GM19397 (cell line): ENCODE measurements at regions not wholly inside any gene's neighbourhood (a gene's known extent, or its start where the extent isn't known, plus 50 kb on each side); places are given as distances from the start of the nearest gene placed in this dataset.

Source experiments
- ATAC-seq: cut with Tn5 transposase; IDR thresholded peaks from one replicate; pipeline ENCODE4 v1.9.1; 2021; ENCODE audit warnings: mild to moderate bottlenecking, moderate library complexity; ENCODE audit not compliant: unreplicated experiment

DNA sequence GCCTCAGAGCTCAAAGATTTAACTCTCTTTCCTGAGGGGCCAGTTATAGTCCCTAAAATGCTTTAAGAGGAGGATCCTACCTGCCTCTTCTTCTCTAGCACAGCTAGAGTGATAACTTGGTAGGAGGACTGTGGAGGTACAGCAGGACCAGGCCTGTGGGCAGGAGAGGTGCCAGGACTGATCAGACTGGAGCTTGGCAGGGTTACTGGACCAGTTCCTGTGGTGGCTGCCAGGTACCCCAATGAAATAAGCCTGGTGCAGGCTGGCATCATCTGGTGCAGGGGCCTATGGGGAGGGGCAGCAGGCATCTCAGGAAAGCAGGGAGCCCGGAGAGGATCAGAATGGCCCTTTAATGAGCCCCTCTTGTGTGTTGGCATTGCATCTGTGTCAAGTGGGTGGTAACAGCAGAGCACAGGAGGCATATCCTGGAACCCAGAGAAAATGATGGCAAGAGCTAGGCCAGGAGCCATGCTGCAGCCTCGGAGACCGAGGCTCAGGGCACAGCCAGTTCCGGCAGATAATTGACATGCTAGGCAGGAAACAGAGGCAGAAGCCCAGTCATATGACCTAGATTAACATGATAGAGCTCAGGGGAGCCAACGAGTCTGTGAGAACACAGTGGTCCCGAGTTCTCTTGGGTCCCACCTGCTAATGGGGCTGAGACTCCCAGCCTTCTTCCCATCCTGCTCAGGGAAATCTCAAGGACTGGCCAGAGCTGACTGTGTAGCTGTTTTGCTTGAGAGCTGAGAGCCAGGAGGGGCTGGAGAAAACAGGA is 187.5 kb upstream of the ZBED5 start:
- ATAC-seq = no peak

DNA sequence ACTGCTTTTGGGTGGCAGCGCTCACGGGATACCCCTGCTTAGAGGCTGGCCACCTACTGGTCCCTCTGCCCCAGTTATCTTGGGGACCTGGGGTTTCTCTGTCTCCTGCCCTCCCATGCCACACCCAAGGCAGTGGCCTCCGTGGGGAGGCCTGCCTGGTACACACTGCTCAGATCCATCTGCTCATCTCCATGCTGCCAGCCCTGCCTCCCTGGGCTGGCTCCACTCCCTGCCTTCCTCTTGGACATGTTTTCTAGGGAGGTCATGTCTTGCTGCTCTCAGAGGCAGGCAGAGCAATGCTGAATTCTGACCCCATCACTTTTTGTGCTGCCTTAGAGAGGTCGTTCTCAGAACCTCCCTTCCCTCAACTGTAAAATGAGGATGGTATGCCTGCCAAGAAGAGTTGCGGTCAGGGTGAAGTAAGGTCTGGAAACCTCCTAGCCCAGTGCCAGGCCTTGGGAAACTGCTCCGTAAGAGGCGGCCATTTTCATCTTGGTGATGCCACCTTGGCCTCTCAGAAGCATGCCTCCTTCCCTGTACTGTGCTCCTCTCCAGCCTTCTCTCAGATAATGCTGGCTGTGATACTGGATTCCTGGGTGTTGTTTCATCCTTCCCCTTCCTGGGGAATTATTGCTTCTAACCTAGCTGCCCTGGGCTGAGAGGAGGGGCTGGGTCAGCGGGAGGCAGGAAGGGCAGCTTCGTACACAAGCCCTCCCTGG is 186.4 kb upstream of the ZBED5 start:
- ATAC-seq = no peak

DNA sequence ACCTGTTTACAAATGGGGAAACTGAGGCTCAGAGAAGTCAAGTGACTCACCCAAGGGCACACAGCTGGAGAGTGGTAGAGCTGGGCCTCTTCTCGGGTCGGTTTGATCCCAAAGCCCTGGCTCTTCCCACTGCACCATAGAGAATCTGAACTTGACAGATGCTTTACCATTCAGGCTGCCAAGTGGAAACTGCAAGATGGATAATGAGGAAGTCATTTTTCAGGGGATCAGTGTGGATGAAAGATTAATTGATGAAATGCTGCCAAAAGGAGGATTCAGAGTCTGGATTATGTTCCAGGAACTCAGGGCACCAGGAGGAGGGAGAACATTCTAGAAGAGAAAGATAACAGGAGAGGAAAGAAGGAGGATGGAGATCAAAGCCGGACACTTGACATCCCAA is 185.9 kb upstream of the ZBED5 start:
- no peak for ATAC-seq

DNA sequence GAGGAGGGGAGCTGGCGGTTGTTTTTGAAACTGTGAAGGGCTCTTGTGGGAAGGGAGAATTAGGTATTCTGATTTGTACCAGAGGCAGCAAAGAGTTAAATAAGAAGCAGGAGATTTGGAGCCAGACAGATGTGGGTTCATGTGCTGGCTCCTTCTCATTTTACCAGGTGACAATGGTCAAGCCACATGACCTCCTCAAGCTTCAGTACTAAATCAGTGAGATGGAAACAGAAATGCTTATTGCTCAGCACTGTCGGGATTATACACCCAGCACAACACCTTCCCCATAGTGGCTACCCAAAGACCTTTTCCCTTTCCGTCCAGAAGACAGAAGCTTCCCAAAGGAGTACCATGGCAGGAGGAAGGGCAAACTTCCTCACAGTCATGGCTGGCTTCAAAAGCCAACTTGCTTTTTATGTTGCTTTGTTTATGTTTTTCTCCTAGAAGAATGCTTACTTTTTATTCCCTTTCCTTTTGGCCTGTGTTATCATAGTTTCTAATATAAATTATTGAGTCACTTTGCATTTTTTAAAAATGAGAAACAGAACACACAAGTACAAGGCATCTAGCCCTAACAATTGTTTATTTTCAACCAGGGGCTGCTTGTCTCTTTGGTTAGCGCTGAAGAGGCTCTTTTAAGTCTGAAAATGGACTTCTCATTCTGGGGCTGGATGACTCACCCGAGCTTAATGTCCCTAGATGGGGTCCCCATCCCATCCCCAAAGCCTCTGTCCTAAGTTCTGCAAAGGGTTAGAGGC is 181.5 kb upstream of the ZBED5 start:
- ATAC-seq = no peak

DNA sequence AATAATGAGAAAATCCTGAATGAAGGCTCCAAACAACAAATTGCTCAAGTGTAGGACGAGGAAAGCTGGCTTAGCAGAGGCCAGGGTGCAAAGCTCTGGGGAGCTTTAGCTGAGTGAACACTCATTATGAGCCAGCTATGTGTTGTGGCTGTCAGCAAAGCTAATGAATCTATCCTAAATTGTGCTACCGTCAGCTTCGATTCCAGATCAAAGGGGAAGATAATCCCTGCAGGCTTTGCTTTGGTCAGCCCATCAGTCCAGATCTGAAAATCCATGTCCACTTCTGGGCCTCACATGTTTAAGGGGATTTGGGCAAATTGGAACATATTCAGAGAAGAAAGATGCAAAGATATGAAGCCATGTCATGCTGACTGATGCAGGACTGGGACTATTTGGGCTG is 180.9 kb upstream of the ZBED5 start:
- ATAC-seq = no peak

DNA sequence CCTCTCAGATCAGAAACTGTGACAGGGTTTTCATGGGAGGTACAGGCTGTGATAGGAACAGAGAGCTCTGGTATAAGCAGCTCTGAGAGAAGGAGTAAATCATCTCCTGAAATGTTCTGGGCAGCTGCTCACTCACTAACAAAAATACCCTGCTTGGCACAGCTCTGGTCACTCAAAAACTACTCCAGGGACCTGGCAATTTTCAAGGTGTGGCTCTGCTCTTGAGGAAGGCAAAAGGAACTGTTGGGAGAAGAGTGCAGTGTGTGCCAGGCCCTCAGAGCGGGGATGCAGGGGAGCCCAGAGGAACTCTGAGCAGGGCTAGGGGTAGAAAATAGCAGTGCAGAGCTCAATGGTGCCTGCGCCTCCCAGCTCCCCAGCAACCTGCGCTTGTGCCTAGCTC is 180.5 kb upstream of the ZBED5 start:
- no peak for ATAC-seq

DNA sequence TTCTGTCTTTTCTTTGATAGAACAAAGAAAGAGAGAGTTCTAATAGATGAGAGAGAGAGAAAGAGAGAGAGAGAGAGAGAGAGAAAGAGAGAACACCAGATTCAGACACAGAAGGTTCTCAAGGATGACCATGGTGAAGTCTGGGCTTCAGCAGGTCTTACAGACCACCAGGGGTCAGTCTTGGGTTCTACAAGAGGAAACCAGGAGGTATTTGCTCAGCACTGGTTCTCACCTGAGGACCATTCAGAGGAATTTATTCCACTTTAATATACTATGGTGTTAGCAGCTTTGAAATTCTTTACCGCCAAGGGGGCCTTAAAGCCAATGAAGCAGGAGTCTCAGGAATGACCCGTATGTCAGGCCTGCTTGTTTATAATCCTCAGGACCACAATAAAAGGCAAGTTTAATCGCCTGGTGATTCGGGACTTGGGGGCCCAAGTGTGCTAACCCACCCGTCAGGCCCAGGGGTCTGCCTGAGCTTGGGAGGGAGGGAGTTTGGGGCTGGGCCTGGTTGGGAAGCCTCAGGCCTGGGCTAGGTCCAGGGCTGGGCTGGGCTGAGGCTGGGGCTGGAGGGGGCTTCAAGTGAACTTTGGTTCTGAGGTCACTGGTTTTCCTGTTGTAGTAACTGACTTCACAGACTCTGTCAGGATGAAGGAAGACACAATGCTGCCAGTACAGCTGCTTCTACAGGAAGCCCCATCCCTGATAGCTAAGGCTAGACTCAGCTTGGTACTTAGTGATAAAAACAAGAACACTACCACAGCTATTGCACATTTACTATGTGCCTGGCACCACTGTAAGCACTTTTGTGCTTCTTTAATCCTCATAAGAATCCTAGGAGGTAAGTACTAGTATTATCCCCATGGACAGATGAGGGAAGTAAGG is 179.2 kb upstream of the ZBED5 start:
- ATAC-seq = no peak

DNA sequence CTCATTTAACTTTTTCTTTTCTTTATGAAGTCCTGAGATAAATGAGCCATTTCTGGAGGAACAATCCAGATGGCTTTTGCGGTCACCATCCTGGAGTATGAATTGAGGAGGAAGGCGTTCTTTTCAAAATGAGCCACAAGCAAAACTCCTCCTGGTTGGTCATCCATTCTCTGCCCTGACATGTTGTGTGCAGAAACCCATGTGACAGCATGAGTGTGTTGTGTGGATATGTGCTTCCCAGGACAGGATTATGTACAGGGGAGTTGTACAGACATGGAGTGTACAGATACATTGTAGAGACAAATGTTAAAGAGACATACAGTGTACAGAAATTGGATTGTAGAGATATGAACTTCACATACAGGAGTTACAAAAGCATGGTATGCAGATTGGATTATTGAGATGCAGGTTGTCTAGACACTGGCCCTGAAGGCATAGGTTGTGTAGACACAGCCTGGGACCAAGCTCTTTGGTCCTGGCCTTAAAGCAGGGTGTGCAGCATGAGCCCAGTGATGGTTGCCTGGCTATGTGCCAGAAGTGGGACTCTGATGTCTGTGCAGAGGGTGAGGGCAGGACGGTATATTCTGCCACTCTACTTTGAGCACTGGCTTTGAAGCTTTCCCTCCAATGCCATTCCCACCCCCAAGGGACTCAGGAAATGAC is 178.5 kb upstream of the ZBED5 start:
- ATAC-seq = no peak

DNA sequence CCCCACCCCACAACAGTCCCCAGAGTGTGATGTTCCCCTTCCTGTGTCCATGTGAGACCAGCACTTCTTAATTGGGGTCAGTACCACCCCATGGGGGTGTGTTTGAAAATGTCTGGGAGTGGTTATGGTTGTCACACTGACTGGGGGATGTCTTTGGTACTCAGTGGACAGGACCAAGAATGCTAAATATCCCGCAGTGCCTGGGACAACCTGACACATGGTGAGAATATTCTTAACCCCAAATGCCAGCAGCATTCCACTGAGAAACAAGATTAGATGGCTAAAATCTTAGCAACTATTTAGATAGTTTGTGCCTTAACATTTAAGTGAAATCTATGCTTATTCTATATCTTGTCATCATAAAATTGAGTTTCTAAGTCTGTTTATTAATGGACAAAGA is 177.5 kb upstream of the ZBED5 start:
- no peak for ATAC-seq

DNA sequence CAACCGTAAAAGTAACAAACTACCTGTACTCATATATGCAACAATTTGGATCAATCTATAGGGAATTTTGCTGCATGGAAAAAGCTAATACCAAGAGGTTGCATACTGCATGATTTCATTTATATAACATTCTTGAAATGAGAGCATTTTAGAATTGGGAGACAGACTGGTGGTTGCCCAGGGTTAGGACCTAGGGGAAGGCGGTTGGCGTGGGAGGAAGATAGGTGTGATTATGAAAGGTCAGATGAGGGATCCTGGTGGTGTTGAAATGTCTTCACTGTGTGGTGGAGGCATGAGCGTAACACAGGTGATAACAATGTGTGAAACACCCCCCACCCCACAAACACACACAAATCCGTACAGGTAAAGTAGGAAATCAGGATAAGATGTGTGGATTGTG is 176.6 kb upstream of the ZBED5 start:
- no peak for ATAC-seq

DNA sequence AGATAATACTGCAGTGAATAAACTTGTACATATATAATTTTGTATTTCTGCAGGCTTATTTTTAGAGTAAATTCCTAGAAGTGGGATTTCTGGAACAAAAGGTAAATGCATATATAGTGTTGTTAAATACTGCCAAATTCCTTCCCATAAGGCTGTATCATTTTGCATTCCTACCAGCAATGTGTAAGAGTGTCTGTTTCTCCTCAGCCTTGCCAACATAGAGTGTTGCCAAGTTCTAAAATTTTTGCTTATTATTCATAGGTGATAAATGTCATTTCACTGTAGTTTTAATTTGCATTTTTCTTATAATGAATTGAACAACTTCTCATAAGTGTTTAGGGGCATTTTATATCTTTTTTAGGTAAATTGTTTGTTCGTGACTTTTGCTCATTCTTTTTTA is 174.2 kb upstream of the ZBED5 start:
- ATAC-seq = no peak

DNA sequence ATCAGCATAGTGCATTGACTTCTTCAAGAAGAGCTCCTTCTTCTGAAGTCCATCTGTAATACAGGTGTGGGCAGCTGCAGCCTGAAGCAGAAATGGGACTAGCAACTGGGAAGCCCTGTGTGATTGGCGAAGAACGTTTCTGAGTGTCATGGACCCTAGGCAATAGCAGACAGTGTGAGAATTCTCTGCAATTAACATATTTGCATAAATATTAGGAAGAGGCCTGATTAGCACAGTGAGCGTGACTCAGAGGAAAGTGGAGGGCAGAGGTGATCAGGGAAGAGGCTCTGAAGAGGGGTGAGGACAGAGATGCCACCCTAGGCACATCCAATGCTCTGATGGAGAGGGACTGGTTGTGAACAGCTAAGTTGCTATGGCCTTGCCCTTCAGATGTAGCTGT is 171.2 kb upstream of the ZBED5 start:
- no peak for ATAC-seq

DNA sequence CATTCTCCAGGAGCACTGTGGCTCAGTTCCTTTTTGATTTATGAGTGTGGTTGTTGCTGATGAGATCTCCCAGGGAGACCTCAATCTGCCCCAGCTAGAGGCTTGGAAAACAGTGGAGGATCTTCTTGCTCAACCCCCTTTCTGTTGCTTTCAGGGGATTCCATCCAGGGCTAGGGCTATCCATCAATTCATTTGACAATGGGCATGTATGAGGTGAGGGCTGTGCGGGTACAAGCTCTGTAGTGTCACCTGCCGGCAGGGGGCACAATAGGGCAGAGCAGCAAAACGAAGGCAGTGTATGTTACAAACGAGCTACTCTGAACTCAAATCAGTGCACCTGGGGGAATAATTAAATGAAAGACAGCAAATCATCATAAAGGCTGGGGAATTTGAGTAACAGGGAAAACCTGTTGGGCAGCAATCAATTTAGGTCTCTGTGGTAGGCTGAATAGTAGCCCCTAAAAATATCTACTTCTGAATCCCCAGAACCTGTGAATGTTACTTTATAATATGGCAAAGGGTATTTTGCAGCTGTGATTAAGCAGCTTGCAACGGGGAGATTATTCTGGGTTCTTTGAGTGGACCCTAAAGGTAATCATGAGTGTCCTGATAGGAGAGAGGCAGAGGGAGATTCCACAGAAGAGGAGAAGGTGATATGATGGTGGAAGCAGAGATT is 170.3 kb upstream of the ZBED5 start:
- no peak for ATAC-seq

DNA sequence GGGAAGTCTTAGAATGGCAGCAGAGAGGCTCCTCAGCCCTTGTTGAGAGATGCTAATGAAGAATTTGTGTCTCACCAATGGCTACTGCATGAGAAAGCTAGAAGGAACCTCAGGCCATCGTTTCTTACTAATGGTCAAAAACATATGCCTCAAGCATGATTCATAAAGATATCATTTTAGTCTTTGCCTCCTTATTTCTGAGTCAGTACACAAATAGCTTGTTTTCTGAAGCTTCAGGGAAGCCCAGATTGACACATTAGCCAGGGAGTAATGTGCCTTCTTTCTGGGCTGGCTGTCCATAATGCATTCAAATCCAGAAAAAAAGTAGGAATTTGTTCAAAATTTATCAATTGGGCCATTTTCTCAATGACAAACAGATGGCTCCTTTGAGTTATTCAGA is 169.4 kb upstream of the ZBED5 start:
- ATAC-seq = no peak

DNA sequence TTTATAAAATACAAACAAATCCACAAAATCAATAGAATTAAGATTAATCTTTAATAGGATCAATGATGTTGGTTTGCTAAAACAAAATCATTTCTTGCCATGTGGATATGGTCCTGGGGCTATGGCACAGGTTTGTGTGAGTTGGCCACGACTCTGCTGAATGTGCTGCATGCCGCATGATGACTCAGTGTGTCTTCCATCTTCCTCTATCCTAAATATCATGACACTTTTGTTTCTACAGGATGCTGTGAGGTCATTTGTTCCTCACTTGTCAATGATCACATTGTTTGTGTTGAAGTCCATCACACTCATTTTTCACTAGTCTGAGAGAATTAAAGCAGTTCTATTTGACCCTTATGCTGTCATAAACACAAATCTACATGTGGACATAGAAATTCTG is 167.2 kb upstream of the ZBED5 start:
- no peak for ATAC-seq

DNA sequence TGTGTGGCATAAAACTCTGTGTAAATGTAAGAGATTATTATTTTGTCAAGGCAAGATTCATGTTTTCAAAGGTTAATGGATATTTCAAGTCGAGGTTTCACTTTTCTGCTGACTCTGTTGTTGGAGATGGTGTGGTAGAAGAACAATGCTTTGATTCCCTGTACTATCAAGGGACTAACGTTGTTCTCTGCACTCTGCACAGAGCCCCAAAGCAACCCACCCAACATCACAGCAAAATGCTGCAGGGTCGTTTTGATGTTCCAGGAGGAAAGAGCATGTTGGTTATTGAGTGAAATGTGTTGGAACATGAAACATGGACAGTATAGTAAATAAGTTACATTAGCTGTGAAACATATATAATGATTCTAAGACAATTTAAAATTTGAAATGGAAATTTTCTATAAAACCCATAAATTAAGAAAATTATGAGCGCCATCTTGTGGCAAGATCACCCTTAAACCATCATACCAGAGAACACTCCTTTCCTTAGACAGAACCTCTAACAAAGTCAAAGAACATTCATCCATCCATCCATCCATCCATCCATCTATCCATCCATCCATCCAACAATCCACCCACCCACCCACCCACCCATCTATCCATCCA is 164.4 kb upstream of the ZBED5 start:
- ATAC-seq = no peak

DNA sequence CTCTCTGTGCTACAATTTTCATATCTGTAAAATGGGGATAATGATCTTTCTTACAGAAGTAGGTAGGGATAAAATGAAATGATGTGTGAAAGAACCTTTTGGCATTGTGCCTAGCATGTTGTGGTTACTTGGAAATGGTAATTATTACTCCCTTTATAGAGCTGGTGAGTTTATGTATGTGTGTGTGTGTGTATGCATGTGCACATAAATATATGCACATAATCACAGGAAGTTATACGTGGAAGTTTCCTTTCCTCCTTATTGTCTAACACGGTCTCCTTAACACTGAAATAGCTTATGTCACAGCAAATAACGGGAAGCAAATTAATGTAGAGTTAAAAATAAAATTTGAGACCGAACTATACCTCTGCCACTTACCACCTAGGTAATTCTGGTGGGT is 163.7 kb upstream of the ZBED5 start:
- ATAC-seq = no peak

DNA sequence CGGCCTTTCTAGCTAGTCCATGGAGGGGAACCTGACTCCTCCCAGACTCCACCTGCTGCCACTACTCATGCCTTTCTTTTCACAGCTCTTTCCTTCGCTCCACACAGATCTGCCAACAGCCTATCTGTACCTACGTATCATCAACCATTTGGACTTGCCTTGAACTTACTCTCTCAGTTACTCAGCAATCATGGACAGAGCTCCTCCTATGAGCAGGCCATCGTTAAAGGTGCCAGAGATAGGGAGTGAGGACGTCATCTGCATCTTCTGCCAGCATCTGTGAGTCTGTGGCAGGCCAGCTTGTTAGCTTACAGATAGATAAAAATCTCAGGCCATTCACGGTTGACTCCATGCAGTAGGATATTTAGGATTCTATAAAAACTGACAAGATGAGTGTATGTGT is 162.9 kb upstream of the ZBED5 start:
- no peak for ATAC-seq

DNA sequence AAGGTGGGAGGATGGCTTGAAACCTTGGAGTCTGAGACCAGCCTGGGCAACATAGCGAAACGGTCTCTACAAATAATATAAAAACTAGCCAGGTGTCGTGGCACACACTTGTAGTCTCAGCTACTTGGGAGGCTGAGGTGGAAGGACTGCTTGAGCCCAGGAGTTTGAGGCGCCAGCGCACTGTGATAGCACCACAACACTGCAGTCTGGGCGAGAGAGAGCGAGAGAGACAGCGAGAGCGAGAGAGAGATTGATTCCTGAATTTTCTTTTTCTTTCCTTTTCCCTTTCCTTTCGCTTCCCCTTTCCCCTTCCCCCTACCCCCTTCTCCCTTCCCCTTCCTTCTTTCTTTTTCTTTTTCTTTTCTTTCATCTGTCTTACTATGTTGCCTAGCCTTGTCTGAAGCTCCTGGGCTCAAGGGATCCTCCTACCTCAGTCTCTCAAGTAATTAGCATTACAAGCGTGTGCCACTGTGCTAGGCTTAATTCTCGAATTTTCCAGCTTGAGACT is 162.4 kb upstream of the ZBED5 start:
- no peak for ATAC-seq
